ENCODE measurements at regions not wholly inside any gene's neighbourhood (a gene's known extent, or its start where the extent isn't known, plus 50 kb on each side); places are given as distances from the start of the nearest gene placed in this dataset.
"Not testable (repeated sequence)": the region's sequence is repeated elsewhere in the genome, so short reads cannot be mapped to it uniquely, and the experiment has no call there.

DNA sequence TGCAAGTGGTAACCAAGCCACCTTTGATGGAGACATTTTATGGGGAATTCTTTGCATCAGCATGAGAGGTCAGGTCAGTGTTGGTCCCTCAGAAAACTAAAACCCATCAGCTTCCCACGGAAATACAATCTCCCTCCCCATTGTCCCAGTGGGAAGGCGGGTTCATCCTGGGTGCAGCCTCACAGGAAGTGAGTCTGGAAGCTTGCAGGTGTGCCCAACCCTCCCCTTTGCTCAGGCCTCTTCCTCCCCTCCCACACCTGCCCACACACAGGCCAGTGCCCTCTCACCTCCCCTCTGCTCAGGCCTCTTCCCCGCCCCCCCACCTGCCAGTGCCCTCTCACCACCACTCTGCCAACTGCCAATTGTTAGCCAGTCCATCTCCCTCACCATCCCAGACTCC, 166.8 kb upstream of the RAB6C start:
- DNase-seq (ENCODE audit: low read depth in 4 of 4, low spot score in 3 of 4): no peak

DNA sequence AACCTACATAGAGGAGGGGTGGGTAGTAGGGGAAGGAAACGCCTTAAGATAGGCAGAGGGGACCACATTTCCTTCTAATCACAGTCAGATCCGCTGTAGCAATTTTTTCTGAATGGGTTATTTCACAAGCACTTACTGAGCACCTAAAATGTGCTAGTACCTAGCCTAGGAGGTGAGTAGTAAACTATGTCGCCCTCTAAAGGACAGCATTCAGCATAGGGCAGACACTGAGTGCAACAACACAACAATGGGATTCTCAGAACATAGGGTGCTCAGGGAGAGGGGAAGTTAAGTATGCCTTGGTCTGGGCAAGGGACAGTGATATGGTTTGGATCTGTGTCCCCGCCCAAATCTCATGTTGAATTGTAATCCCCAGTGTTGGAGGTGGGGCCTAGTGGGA, 166.1 kb upstream of the RAB6C start:
- no peak for DNase-seq (ENCODE audit: low read depth in 4 of 4, low spot score in 3 of 4)

DNA sequence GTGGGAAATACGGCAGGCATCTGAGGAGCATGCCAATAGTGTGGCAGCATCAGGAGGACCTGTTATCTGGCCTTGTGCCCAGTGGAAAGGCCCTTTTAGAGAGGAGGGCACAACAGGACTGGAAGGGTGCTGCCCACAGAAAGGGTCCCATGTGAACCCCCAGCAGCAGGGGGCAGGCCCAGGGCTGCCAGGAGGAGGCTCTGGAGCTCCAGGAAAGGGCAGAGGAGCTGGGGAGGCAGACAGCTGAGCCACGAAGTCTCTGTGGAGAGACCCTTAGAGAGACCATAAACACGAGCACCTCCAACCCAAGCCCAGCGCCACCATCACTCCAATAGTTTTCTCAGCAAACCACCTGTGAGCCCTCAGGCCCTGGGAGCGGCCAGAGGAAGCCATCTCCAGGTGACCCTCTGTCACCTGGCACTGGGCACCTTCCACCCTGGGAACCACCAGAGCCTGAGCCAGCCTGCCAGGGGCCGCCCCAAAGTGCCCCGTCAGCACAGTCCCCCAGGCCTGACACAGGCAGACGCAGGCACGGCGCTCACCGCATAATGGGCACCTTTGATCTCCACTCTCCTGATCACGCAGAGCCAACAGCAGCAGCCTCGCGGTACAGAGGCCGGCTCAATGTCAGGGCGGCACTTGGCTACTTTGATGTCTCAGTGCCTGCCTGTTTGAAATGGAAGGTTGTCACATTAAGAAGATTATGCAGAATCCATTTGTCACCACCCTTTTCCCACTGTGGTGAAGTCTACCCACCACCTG, 162.5 kb upstream of the RAB6C start:
- no peak for DNase-seq (ENCODE audit: low read depth in 4 of 4, low spot score in 3 of 4)

DNA sequence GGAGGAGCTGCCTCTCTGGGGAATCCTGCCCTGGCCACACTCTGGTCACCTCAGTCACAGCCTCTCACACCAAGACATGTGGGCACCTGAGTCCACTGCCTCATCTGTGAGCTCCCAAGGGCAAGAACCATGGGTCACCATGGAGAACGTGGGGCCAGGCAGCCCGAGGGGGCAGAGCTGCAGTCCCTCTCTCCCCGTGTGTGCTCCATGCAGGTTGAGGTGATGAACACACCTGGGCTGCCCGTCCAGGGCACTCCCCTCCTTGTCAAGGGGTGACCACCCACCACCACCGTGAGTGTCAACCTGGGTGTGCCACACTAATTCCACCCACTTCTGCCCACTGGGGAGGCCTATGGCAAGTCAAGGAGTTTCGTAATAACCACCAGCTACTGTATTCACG, 159.6 kb upstream of the RAB6C start:
- DNase-seq (ENCODE audit: low read depth in 4 of 4, low spot score in 3 of 4): no peak

DNA sequence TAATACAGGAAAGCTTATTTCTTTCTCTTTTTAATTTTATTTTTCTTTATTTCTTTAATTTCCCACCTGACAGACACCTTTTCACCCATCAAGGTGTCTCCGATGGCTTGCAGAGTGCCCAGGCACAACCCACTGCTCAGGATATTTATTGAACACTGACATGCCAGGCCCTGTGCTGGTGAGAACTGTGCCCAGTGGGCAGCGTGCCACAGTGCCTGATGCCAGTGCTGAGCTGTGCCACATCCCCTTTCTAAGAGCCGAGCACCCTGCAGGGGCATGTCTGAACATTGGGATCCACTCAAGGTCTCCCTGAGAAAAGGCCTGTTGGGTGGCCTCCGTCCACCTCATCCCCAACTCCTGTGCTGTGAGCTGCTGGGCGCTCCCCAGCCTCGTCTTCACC, 158.6 kb upstream of the RAB6C start:
- DNase-seq (ENCODE audit: low read depth in 4 of 4, low spot score in 3 of 4): no peak

DNA sequence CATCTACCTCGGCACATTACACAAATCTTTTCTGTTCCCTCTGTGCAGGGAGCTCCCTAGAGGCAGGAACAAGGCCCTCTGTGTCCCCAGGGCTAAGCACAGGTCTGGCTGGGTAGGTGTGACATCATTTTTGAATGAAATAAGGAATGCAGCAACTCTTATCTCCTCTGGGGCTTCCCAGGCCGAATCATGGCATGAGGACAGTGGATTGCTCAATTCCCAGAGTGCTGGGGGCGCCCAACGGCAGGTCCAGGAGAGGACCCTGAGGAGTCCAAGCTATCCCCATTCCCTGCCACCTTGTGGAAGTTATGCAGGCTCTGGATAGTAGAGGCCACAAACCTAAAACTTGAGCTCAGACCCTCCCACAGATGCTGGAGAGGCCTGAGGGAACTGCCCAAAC, 158.0 kb upstream of the RAB6C start:
- no peak for DNase-seq (ENCODE audit: low read depth in 4 of 4, low spot score in 3 of 4)

DNA sequence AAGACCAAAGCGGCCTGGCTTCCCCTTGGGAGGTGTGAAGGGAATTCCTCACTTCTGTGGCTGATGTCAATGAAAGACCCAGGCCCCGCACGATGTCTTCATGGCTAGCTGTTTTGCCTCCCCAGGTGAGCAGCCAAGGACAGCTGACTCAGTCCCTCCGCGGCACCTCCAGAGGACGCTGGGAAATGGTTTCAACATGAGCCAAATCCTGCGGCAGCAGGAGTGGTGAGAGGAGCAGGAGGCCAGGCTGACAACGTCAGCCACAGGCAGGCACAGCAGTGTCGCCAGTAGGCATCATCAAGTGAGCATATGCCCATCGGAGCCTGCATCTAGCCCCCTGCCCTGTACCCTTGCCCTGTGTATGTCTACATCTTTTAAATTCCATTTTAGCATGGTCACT, 156.4 kb upstream of the RAB6C start:
- DNase-seq (ENCODE audit: low read depth in 4 of 4, low spot score in 3 of 4): no peak

DNA sequence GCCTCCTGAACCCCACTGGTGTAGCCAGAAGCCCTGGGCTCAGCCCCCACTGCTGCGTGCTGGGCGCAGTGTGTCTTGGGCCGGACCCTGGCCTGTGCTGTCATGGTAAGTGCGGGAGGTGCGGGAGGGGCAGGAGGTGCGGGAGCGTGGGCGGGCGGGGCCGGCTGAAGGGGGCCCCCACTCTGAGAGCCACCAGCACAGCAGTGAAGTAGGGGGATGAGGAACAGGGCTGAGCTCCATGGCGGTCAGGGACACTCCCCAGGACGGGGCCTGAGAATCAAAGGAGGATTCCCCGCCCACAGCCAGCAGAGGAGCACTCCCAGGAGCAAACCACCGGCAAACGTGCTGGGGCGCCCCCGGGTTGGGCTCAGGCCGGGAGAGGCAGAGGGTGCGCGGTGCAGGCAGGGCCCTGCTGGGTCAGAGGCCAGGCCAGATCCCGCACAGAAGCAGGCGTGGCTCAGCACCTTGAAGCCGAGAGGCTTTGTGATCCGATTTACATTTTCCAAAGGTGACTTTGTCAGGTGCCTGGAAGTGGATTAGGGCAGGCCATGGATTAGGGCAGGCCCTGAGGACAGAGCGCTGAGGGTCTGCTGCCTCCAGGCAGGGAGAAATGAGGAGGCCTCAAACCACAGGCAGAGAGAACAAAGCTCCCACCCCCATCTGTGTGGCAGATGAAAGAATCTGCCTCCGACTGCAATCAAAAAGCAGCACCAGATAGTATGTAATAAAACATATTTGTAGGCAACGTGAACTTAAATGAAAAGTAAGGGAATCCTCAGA, 152.0 kb upstream of the RAB6C start:
- DNase-seq (ENCODE audit: low read depth in 4 of 4, low spot score in 3 of 4): no peak

DNA sequence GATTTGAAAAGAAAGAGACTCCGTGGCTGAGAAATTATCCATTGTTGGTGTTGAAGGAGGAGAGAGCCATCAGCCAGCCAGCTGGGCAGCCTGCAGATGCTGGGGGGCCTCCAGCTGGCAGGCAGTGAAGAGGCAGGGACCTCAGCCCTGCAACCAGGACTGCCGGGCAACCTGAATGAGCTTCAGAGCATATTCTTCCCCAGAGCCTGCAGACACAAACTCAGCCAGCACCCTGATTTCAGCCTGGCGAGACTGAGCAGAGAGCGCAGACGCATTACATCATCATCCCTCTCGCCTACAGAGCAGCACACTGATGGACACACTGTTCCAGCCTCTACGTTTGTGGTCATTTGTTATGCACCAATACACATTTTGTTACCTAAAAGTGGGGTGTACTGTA, 150.7 kb upstream of the RAB6C start:
- DNase-seq (ENCODE audit: low read depth in 4 of 4, low spot score in 3 of 4): no peak

DNA sequence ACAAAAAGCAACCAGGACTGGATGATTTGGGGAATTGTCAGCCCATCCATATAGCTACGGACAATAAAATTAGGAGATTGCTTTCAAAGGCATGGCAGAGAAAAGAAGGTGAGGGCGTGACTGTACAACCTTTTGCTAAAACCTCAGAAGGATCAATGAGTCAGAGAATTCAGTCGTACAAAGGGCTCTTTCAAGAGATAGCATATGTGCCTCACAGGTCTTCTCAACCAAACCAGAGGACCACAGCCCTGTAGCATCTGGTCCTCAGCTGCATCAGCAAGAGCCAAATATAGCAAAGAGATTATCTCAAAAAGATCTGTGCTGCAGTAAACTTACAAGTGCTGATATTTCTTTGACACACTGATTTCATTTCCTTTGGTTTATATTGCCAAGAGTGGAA, 149.9 kb upstream of the RAB6C start:
- DNase-seq (ENCODE audit: low read depth in 4 of 4, low spot score in 3 of 4): no peak

DNA sequence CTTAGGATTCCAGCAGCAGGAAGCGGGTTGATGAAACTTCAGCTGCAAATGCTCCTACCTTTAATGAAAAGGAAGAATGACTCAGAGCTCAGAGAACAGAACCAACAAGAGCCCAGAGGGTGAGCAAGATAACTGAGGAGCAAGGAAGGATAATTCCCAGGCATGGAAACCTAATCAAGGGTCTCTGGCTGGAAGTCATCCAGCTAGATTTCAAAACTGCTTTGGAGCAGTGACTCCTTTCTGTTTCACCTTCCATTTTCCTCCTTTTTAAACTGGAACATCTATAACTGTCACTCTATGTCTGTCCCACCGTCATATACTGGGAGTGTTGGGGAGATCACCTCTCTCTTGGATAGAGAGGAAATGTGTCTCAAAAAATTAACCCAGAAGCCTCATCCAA, 148.4 kb upstream of the RAB6C start:
- no peak for DNase-seq (ENCODE audit: low read depth in 4 of 4, low spot score in 3 of 4)

DNA sequence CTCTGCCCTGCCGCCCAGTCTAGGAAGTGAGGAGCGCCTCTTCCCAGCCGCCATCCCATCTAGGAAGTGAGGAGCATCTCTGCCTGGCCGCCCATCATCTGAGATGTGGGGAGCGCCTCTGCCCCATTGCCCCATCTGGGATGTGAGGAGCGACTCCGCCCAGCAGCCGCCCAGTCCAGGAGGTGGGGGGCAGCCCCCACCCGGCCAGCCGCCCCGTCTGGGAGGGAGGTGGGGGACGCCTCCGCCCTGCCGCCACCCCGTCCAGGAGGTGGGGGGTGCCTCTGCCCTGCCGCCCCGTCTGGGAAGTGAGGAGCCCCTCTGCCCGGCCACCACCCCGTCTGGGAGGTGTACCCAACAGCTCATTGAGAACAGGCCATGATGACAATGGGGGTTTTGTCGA, 146.0 kb upstream of the RAB6C start:
- DNase-seq (ENCODE audit: low read depth in 4 of 4, low spot score in 3 of 4): not testable (repeated sequence)

DNA sequence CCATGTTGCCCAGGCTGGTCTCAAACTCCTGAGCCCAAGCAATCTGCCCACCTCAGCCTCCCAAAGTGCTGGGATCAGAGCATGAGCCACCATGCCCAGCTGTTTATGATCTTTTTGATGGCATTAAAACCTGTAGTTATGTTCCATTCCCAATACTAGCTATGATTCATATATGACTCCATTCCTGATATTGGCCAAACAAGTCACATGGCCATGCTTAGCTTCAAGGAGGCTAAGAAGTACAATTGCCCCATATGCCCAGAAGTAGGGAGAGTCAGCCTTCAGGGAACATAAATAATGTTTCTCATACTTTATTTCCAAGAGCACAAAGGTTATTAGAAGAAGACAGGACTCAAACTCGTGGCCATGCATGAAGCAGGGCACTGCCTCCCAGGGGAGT, 132.4 kb upstream of the RAB6C start:
- DNase-seq (ENCODE audit: low read depth in 4 of 4, low spot score in 3 of 4): no peak

DNA sequence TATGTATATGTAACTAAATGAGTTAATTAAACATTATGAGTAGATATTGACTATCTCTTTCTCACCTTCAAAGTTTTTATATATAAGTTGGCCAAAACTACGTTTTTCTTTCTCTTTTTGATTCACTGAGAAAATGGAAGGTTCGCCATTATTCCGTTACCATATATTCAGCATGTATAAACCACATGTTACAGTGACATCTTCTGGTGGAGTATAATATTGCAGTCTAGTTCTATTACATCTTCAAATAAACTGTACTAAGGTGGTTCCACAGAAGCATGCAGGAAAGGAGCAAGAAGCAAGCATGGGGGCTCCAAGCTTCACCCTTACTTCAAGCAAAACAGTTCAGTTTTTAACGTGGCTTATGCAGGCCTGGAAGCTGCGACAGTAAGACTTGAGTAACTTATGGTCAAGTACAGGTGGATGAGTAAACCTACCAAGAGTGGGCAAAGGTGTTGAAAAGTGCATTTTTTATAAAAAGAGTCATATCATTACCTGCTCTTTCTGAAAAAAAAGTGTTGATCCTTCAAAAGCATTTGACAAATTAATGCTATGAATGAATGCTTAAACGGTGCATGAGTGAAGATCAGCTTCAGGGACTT, 129.8 kb upstream of the RAB6C start:
- DNase-seq (ENCODE audit: low read depth in 4 of 4, low spot score in 3 of 4): peak; percentile 75 to 78 (median 76)

DNA sequence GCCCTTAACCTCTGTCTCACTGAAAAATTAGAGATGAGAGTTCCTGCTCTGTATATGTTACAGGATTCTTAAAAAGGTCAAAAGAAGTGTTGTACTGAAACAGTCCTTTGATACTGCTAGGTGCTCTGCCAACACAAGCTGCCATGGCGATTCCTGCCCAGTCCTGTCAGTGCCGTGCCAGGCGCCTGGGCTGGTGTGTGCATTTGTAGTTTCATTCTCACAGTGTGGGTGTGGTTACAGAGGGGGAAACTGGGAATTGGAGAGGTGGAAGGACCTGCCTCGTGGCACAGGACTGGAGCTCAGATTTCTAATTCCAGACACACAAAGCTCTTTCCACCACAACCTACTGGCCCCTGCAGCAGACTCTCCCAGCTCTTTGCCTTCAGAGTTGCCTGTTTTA, 122.3 kb upstream of the RAB6C start:
- no peak for DNase-seq (ENCODE audit: low read depth in 4 of 4, low spot score in 3 of 4)

DNA sequence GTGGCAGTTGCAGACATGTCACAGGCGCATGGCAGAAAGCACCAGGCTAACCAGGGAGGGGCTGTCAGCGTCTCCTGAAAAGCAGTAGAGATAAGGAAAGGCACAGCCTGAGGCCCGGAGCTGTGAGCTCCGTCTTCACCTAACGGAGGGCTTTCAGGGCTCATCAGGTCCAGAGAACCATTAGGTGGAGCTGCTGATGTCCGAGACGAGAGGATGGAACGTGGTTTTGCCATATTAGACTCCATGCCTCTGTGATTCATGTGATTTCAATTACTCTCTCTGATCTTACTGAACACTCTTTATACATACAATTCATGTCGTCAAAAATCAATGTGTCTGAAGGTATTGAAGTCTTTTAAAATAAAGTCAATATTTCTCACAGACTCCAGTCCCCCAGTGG, 120.3 kb upstream of the RAB6C start:
- DNase-seq (ENCODE audit: low read depth in 4 of 4, low spot score in 3 of 4): no peak

DNA sequence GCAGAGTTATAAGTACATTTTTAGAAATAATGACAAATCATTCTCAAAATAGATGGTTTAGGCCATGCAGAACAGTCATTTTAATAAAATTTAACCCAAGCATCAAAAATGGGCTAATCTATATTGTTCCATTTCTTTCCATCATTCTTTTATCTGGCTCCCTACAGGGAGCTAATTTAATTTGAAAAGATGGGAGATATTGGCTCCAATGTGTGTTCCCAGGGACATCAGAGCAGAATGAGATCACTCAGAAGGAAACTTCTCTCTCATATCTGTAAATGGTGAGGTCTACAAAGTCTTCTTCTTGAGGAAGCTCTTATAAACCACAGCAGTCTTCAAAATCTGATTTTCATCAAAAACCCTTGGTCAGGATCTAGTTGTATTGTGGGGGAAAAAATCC, 119.4 kb upstream of the RAB6C start:
- no peak for DNase-seq (ENCODE audit: low read depth in 4 of 4, low spot score in 3 of 4)

DNA sequence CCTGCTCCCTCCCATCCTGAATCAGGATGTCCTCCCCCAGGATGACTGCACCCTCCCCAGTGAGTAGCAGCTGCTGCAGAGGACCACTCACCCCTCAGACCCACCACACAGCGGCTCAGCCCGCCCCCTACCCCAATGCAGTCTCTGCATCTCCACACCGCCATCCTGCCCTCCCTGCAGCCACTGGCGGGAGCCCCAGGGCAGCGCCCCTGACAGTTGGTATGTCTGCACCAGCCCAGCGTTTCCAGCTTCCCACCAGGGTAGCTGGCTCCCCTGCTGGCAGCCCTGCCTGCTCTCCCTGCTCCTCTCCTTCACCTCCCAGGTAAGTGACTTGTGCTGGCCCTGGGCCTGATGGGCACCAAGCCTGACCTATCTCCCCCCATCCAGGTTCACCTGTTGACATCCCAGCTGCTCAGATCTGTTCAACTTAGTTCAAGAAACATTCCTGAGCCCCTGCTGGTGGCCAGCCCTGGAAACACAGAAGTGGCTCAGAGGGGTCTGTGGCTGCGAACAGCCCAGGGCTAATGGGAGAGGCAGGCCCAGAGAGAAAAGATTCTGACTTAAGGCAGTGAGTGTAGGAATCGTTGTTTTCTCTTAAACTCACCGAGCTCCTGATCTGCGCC, 117.7 kb upstream of the RAB6C start:
- DNase-seq (ENCODE audit: low read depth in 4 of 4, low spot score in 3 of 4): no peak

DNA sequence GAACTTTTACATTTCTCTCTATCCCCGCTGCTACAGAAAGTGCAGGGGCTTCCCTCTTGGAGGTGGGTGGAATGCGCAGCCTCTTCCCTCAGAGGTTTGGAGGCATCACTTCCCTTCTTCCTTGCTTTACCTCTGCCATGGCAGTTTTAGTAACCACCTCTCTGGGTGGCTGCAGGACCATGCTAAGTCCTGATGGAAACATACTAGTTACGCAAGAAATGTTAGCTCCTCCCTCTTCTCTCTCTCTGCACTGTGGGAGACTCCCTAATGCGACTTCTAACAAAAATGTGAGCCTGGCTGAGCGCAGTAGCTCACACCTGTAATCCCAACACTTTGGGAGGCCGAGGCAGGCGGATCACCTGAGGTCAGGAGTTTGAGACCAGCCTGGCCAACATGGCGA, 116.8 kb upstream of the RAB6C start:
- no peak for DNase-seq (ENCODE audit: low read depth in 4 of 4, low spot score in 3 of 4)

DNA sequence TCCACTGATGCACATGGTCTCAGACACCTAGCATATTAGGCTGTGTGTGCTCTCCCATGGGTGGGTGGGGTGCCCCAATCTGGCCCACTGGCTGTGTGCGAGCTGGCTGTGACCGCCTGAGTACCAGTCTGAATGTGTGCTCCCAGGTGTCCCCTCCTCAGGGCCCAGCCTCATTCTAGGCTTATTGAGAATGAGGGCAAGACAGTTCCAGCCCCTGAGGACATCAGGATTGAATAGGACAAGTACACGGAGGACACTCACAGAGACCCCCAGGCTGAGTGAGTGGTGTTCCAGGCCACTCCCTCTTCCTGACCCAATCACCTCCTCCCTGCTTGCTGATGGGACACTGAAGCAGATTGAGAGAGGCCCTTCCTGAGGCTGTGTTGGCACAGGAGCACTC, 116.1 kb upstream of the RAB6C start:
- no peak for DNase-seq (ENCODE audit: low read depth in 4 of 4, low spot score in 3 of 4)

DNA sequence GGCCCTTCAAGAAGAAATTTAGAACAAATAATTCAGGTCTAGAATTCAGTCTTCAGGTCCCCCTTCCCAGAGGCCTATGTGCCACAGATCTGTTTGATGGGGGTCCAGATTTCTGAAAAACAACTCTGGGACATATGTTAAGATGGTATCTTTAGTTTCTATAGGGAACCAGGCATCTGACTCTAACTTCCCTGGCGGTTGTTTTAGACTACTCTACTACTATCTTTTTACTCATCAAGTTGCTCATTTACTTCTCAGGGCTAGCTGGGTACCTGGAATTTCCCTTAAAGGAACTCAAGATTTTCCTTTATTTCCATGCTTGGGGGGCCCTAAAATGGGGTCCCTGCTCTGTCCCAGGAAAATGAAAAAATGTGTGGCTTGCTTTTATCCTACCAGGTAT, 114.7 kb upstream of the RAB6C start:
- no peak for DNase-seq (ENCODE audit: low read depth in 4 of 4, low spot score in 3 of 4)

DNA sequence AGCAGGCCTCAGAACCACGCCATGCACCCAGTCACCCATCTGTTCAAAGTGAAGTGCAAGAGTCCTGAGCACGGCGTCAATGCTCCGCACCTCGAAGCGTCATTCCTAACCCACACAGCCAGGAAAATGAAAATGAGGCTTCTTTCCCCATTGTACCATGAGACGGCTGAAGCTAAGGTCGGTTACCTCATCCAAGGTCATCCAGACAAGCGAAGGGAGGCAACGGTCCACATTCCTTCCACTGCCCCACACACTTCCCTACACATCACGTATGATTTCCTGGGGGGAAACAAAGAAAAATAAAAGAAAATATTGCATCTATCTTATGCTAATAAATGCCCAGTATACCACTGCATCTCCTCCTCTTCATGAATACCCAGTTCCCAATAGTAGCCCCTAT, 113.5 kb upstream of the RAB6C start:
- DNase-seq (ENCODE audit: low read depth in 4 of 4, low spot score in 3 of 4): no peak
